ENCODE measurements at regions not wholly inside any gene's neighbourhood (a gene's known extent, or its start where the extent isn't known, plus 50 kb on each side); places are given as distances from the start of the nearest gene placed in this dataset.

GRCh38 chr6:3551716-3552511 is 95.1 kb upstream of the SLC22A23 start:
- ATAC-seq (no peak), DNase-seq (ENCODE audit: low spot score) (no peak)
- no peak overlapping the region for H3K4me2 ChIP-seq
- no peaks in the 10 kb centered on the region for H3F3A ChIP-seq (replicated peaks; ENCODE audit: low read depth)
- Mint-ChIP-seq H3K27me3 (ENCODE audit: insufficient read depth, low read depth, poor library complexity) (peaks cover 1% of the 10 kb centered on the region), H3K27ac (no peak overlapping the region), H3K9me3 (peaks cover 4% of the 10 kb centered on the region; the same call in 1 of the 3 replicates), H3K36me3 (ENCODE audit: low read depth) (no peaks in the 10 kb centered on the region; the same call in 2 of the 3 replicates), H3K4me1 (no peaks in the 10 kb centered on the region), H3K4me3 (no peak overlapping the region)
- no peak overlapping the region for H3K4me3 ChIP-seq
- H3K9me2 ChIP-seq (ENCODE audit: insufficient read depth): peaks cover 5% of the 10 kb centered on the region; the same call in 1 of the 2 replicates
- TF ChIP-seq ZNF331 (CRISPR knock-in tag; IDR thresholded peaks at IDR 0.05; ENCODE audit: low read depth): no peak
- no peak for TF ChIP-seq EZH2 (IDR thresholded peaks at IDR 0.05; ENCODE audit: low read depth, unreplicated experiment)
- no peak for TF ChIP-seq ZNF462 (CRISPR knock-in tag; IDR thresholded peaks at IDR 0.05)
- no peak for TF ChIP-seq NANOG (IDR thresholded peaks at IDR 0.05; ENCODE audit: borderline replicate concordance)
- TF ChIP-seq ETS1 (IDR thresholded peaks at IDR 0.05): no peak
- no peak for TF ChIP-seq CREB1 (CRISPR knock-in tag; IDR thresholded peaks at IDR 0.05; ENCODE audit: low read depth)
- TF ChIP-seq REST (IDR thresholded peaks at IDR 0.05; ENCODE audit: unreplicated experiment): no peak
- TF ChIP-seq POLR2AphosphoS5 (IDR thresholded peaks at IDR 0.05; ENCODE audit: low read depth): no peak
- no peak for TF ChIP-seq JUNB (IDR thresholded peaks at IDR 0.05; ENCODE audit: unreplicated experiment)
- no peak for TF ChIP-seq EZH2phosphoT487 (IDR thresholded peaks at IDR 0.05; ENCODE audit: unreplicated experiment)
- TF ChIP-seq STAT1 (IDR thresholded peaks at IDR 0.05; ENCODE audit: unreplicated experiment): no peak
- no peak for TF ChIP-seq CTCF (conservative IDR thresholded peaks at IDR 0.05; ENCODE audit: low read depth in 2 of 2)
- no peaks in the 10 kb centered on the region for H4K20me1 ChIP-seq (replicated peaks; ENCODE audit: insufficient read depth)
- H3K4me1 ChIP-seq (ENCODE audit: insufficient read depth): no peaks in the 10 kb centered on the region
- no peak overlapping the region for H2AFZ ChIP-seq
- no peaks in the 10 kb centered on the region for H3K79me2 ChIP-seq (replicated peaks; ENCODE audit: insufficient read depth)
- H3K27me3 ChIP-seq (ENCODE audit: insufficient read depth): no peaks in the 10 kb centered on the region
- no peak overlapping the region for H3K27ac ChIP-seq (ENCODE audit: low read depth)
- no peaks in the 10 kb centered on the region for H3K36me3 ChIP-seq (ENCODE audit: insufficient read depth)
